ENCODE measurements at regions not wholly inside any gene's neighbourhood (a gene's known extent, or its start where the extent isn't known, plus 50 kb on each side); places are given as distances from the start of the nearest gene placed in this dataset.
A peak's percentile ranks its signal among the peaks of the same experiment; 100 is the strongest.

DNA sequence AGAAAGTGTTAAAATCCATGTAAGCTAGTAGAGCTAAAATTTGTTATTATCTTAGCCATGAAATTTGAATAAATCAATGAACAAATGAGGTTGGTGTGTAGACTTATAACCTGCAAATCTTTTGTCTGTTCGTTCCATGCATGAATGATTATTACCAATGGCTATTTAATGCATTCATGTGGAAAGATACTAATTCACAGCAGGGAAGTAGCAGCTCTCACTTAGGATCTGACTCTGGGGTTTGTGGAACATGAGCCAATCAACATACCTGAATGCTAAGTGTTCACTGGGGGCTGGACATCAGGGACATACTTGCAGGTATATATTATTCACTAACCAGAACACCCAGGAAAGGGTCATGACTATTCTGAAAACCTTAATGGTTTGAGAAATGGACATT lies 444.1 kb downstream of the STIM2 start:
- in situ Hi-C loops (cut with HindIII; ENCODE audit: low pct_unique_long_range_greater_than_20kb, low sequenced_read_pairs): no loop called here
- DNase-seq (ENCODE audit: low read depth): no peak

DNA sequence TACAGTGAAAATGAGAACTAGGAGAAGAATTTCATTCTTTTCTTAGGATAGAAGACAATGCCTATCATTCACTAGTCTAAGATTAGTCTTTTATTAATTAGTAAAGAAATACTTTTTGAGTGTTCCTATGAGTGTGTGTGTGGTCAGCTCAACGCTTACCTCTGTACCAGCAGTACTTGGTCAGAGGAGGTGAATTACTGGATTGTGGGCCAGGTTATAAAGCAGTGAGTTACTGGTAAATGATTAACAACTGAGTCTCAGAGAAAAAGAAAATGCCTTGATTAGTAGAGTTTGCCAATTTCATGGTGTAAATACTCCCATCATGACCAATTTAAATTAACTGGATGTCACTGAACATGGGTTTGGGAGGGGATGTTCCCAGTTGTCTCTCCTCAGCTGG lies 444.6 kb downstream of the STIM2 start:
- DNase-seq (ENCODE audit: low read depth): no peak
- in situ Hi-C loops (cut with HindIII; ENCODE audit: low pct_unique_long_range_greater_than_20kb, low sequenced_read_pairs): no loop called here

DNA sequence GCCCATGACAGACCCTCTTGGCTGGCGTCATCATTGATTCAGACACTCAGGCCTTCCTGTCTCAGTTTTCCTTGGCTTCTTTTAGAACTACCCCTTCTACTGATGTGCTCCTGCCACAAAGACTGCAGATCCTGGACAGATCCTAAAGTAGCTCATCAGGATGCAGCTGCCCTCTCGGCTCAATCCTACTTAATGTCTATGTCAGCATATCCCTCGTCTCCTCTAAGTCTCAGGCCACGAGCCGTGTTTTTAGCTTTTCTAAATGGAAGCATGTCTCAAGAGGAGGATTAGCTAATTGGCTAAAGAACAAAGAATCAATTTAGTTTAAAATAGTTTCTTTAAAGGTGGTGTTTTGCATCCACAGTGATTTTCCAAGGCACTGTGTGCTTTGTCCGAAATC lies 447.7 kb downstream of the STIM2 start:
- in situ Hi-C loops (cut with HindIII; ENCODE audit: low pct_unique_long_range_greater_than_20kb, low sequenced_read_pairs): no loop called here

DNA sequence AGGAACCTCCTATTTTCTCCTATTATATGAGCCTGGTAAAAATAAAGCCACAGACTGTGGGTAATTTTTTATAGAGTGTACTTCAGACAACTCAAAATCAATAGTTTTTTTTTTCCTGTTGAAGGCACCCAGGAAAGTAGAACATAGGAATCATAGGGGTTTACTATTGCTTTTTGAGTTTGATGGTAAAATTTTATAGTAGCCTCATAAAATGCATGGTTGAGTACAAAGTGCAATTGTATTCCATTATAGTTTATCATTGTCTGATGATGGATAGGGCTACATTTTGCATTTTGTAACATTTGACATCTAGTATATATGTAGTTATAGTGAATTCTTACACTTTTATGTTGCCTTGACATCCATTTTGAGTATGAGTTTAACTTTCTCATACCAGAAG lies 455.0 kb downstream of the STIM2 start:
- in situ Hi-C loops (cut with HindIII; ENCODE audit: low pct_unique_long_range_greater_than_20kb, low sequenced_read_pairs): no loop called here
- no peak for DNase-seq (ENCODE audit: low read depth)

More for the DNA sequence above, 447.7 kb downstream of the STIM2 start:
- no peak for DNase-seq (ENCODE audit: low read depth)

DNA sequence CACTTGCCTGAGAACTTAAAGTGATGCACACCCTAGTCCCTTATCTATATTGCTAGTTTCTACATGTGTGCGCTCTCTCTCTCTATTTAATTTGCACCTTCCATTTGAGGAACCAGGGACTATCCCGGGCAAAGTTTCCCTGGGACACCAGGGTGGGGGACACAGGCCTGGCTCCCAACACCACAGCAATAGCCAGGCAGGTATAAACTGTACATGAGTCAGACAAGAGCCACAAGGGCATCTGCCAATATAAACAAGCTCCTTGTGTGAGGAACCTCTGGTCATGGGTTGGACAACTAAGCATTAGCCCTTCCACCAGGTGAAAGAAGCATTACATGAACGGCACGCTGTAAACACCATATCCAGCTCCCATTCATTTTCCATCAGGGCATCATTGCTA lies 455.5 kb downstream of the STIM2 start:
- in situ Hi-C loops (cut with HindIII; ENCODE audit: low pct_unique_long_range_greater_than_20kb, low sequenced_read_pairs): no loop called here
- no peak for DNase-seq (ENCODE audit: low read depth)

DNA sequence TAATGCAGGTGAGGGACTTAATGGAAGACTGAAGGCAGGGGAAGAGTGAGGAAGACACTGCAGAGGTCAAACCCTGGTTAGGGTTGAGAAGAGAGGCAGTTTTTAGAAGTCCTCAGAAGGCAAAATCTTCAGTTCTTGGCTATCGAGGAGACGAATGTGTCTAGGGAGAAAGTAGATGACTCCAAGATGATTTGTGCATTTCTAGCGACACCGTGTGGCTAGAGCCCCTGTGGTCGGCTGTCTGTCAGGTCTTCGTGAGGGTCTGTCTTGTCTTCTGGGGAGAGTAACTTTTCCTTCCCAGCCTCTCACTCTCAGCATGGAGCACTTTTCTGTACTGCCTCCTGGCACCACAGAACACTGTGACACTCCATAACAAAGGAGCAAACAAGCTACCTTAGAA lies 458.1 kb downstream of the STIM2 start:
- peak; percentile 13 for DNase-seq (ENCODE audit: low read depth)
- in situ Hi-C loops (cut with HindIII; ENCODE audit: low pct_unique_long_range_greater_than_20kb, low sequenced_read_pairs): no loop called here

DNA sequence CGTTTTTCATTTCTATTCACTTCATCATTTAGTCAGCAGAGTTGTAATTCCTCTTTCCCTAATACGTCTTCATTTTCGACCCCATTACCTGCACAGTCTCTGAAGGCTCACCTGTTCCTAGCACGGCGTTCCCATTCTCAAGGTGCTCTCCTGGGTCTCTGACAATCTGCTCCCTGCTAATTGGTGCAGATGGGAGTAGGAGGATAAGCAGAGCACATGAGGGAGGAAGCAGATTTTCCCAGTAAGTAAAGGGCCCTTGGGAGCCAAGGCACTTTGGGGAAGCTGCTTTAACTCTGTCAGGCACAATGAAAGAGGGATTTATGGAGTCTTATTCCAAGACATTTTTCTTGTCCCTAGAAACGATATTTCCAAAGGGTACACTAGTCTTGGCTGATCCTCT lies 466.4 kb downstream of the STIM2 start:
- in situ Hi-C loops (cut with HindIII; ENCODE audit: low pct_unique_long_range_greater_than_20kb, low sequenced_read_pairs): no loop called here
- no peak for DNase-seq (ENCODE audit: low read depth)

DNA sequence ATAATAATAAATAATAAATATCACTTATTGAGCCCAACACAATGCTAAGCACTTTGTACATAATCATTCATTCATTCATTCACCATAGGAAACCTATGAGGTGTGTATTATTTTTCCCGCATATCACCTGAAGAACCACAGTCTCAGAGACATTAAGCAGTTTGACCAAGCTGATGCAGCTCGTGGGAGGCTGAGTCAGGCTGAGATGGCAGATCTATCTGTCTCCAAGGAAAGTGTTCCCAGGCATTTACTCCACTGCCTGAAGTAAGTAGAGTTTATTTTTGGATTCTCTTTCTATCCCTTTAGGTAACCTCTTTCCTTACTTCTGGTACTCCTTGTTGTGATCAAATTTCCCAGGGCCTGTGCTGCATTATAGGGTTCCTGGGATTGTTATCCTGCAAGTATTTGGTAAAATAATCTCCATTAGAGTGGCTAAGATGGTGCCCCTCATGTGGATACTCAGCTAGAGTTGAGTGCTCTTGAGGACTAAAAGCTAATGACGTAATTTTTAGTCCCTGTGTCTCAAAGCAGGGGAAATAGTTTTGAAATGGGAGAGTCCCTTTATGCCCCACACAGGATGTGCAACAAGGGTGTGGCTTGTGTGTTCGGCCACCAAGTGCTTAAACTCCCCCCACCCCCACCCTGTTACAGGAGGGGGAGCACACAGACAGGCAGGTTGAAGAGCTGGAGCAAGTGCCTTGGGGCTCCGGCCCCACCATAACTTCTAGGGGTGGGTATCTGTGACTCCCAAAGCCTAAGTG lies 467.0 kb downstream of the STIM2 start:
- DNase-seq (ENCODE audit: low read depth): no peak
- in situ Hi-C loops (cut with HindIII; ENCODE audit: low pct_unique_long_range_greater_than_20kb, low sequenced_read_pairs): no loop called here

DNA sequence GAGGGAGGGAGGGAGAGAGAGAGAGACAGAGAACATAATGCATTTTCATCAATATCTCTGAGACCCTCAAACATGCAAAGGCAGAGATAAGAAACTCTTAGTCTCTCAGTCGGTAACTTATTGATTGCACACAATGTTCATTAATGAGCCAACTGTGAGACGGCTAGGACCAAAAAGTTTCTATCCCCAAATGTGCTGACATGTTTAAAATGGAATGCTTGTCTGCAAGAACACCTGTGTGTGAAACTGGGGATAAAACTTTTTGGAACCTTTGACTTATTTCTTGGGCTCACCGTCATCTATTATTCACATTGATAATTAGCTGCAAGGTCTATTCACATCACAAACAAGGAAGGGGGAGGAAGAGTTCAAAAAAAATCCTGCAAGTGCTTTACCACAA lies 477.9 kb downstream of the STIM2 start:
- in situ Hi-C loops (cut with HindIII; ENCODE audit: low pct_unique_long_range_greater_than_20kb, low sequenced_read_pairs): no loop called here
- no peak for DNase-seq (ENCODE audit: low read depth)

DNA sequence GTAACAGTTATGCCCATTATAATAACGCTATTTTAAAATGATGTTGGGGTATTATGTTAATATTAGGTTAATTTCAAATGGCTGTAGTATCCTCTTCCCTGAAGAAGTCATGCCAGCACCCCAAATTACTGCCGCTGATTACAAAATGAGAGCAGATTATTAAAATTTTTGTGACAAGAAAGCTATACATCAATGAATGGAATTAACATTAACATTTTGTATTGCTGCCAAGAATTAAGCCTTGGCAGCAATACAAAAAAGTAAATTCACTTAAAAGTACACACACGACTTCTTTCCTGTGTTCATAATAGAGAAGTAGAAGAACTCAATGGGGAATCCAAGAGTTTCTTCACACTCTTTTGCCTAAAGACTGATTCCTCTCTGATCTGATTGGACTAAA lies 482.8 kb downstream of the STIM2 start:
- DNase-seq (ENCODE audit: low read depth): no peak
- in situ Hi-C loops (cut with HindIII; ENCODE audit: low pct_unique_long_range_greater_than_20kb, low sequenced_read_pairs): no loop called here

DNA sequence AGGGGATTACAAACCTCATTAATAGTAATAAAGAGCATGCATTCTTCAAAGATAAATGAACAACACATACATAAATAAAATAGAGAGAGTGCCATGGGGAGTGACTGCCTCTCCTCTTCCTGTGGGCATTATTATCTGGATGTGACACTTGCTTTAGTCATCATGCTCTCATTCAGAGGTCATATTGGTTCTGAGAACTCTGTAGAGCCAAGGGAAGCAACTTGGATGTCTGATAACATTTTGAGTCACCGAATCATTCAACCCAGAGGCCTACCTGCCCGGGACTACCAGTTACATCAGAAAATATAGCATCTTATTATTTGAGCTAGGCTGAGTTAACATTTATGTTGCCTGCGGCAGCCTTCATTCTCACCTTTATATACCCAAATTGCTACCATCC lies 489.5 kb downstream of the STIM2 start:
- DNase-seq (ENCODE audit: low read depth): peak; percentile 30
- in situ Hi-C loops (cut with HindIII; ENCODE audit: low pct_unique_long_range_greater_than_20kb, low sequenced_read_pairs): no loop called here

DNA sequence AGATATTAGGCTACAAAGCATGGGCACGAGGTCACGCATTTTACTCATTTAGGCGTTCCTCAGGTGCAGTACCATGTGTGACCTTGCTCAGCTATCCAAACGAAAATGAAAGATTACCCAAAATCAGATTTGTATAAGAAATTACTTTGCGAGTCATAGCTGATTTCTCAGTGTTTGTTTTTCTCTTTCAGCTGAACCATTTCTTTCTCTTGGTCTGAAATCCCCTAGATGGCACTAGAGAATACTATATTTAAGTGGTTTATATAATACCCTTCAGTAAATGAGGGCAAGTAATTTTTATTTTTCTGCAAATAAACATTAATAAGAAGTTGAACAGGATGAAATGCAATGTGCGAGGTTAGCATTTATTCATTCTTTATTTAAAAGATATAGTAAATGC lies 496.6 kb downstream of the STIM2 start:
- in situ Hi-C loops (cut with HindIII; ENCODE audit: low pct_unique_long_range_greater_than_20kb, low sequenced_read_pairs): no loop called here
- no peak for DNase-seq (ENCODE audit: low read depth)

DNA sequence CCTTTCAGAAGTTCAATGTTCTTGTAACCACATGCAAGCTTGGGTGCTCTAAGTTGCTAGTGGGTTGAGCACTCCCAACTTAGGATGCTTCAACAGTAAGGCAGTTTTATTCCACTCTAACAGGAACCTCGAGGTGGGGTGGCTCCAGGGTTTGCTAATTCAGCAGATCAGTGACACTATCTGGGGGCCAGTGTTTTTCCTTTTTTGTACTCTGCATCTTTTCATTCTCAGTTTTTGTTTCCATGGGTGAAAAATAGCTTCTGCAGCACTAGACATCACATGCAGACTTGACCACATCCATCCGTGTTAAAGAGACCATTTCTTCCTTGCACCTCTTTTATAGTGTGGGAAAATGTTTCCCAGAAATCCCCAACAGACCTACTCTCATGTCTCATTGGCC lies 497.6 kb downstream of the STIM2 start:
- in situ Hi-C loops (cut with HindIII; ENCODE audit: low pct_unique_long_range_greater_than_20kb, low sequenced_read_pairs): no loop called here
- DNase-seq (ENCODE audit: low read depth): no peak

DNA sequence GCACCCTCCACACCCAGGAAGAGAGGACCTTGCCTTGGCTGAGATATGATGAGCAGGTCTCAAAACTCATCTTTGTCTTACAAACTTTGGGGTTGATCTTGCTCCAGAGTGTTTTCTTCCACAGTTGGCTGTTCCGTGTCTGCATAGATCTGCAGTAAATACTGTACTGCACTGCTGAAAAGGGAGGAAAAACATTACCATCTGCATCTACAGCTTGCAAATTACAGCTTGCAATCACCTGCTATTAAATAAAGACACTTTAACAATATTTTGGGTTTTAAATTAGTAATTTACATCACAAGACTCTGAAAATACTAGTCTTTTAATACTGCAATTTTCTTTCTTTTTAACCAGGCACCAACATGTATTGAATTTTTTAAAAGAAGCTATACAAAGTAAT lies 499.5 kb downstream of the STIM2 start:
- no peak for DNase-seq (ENCODE audit: low read depth)
- in situ Hi-C loops (cut with HindIII; ENCODE audit: low pct_unique_long_range_greater_than_20kb, low sequenced_read_pairs): no loop called here

DNA sequence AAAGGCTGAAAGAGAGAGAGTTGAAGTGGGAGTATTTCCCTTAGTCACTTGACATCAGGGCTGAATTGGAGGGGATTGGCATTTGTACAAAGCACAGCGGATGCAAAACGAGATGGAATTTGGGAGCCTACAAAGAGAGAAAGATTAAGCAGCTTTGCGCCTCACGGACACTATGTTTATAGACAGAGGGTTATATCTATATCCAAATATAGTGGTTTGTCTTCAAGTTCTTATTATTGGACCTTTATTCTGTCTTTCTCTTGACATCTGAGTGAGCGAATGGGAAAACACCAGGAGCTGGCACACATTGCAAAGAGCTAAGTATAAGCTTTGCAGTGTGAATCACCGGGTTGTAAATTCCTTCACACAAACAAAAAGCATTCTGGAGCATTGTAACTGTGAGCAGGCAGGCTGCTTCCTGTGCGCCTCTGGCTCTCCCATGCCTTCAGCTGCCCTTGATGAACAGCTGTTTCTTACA lies 500.2 kb downstream of the STIM2 start:
- DNase-seq (ENCODE audit: low read depth): no peak
- in situ Hi-C loops (cut with HindIII; ENCODE audit: low pct_unique_long_range_greater_than_20kb, low sequenced_read_pairs): no loop called here

DNA sequence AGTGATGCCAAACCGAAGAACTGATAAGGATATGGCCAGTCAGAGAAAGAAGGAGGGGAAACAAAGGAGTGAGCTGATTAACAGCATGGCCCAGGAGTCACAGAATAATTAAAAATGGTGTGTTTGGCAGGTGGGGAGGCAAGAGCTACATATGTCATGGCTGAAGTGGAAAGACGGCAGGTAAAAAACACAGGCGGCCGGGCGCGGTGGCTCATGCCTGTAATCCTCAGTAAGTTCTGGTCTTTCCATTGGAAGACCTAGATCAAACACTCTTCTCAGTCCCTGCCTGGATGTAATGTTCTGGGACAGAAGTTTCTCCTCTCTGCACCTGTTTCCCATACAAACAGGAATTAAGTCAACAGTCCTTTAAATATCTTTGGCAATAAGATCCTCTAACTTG lies 503.9 kb downstream of the STIM2 start:
- in situ Hi-C loops (cut with HindIII; ENCODE audit: low pct_unique_long_range_greater_than_20kb, low sequenced_read_pairs): no loop called here
- DNase-seq (ENCODE audit: low read depth): no peak

DNA sequence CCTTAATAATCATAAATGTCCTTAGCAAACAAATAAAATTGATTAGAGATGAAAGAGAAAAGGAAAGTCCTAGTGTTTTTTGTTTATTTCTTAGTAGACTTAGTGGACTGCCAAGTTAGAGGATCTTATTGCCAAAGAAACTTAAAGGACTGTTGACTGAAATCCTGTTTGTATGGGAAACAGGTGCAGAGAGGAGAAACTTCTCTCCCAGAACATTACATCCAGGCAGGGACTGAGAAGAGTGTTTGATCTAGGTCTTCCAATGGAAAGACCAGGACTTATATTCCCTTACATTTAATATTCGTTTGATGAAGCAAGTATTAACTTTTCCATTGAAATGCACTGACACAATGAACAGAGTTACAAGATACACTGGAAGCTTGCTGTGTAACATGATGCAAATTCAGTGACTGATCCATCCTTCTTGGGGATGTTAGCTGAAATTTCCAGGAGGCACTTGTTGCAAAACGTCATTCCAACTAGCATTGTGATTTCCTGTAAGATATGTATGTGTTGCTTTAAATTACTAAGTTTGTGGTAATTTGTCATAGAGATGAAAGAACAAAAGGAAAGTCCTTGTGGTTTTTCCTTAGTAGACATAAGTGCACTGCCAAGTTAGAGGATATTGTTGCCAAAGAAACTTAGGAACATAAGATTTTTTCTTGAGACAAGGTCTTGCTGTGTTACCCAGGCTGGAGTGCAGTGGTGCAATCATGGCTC lies 505.6 kb downstream of the STIM2 start:
- in situ Hi-C loops (cut with HindIII; ENCODE audit: low pct_unique_long_range_greater_than_20kb, low sequenced_read_pairs): no loop called here
- no peak for DNase-seq (ENCODE audit: low read depth)

DNA sequence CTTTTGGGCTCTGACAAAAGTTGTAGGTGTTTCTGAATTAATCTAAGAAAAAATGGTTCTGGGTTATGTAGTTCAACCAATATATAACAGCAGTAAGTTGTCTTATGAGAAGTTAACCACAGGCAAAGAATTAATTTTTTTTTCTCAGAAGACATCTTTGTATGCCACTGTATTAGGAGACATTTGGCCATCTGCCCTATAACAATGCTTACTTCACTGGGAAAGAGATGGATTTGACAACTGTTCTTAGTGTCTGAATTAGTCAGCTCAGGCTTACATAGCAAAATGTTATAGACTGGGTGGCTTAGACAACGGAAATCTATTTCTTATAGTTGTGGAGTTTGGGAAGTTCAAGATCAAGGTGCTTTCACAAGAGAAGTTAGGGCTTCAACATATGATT lies 508.1 kb downstream of the STIM2 start:
- no peak for DNase-seq (ENCODE audit: low read depth)
- in situ Hi-C loops (cut with HindIII; ENCODE audit: low pct_unique_long_range_greater_than_20kb, low sequenced_read_pairs): no loop called here

DNA sequence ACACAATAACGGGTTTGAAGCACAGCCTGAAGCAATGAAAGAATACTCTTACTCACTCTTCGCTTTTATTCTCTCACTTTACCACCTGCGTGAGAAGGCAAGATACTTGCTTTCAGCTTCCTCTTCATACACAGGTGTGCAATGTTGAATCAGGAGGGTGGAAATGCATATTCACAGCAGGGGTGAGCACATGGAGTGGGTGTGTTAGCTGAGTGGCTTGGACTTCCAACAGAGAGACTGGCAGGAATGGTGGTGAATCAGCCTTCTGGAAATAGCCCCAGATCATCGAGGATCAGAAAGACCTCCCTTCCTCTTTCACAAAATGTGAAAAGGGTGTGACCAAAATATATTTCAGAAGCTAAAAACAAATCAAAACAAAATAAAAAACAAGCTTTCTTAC lies 521.2 kb downstream of the STIM2 start:
- in situ Hi-C loops (cut with HindIII; ENCODE audit: low pct_unique_long_range_greater_than_20kb, low sequenced_read_pairs): no loop called here
- no peak for DNase-seq (ENCODE audit: low read depth)

DNA sequence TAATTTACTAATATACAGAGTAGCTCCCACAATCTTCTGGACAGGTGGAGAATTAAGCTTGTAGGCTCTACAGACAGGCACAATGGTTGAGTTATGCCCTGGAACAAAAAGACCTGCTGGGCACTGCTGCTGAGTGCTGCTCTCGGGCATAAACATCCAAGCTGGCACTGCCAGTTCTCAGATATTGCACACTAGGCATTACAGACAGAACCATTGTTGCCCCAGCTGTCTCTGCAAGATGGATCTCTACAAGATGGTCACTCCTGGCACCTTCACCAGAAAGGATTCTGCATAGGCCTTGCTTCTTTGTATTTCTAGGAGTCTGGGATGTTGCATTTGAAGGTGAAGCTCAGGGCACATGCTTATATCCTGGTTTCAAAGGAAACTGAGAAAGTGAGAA lies 527.1 kb downstream of the STIM2 start:
- in situ Hi-C loops (cut with HindIII; ENCODE audit: low pct_unique_long_range_greater_than_20kb, low sequenced_read_pairs): no loop called here
- DNase-seq (ENCODE audit: low read depth): no peak
